ENCODE measurements at regions not wholly inside any gene's neighbourhood (a gene's known extent, or its start where the extent isn't known, plus 50 kb on each side); places are given as distances from the start of the nearest gene placed in this dataset.

GRCh38 chr1:56147459-56147858 is 431.9 kb downstream of the PLPP3 start:
- no TSS peak for BruUV-seq (replicated peaks)
- Histone ChIP-seq H3K9me3 (replicated peaks; ENCODE audit: control insufficient read depth, insufficient read depth, low read length) (no peaks in the 10 kb centered on the region), H3K27ac (ENCODE audit: control insufficient read depth, insufficient read depth) (no peak overlapping the region), H3K4me2 (ENCODE audit: control insufficient read depth, insufficient read depth) (no peak overlapping the region), H4K20me1 (ENCODE audit: control insufficient read depth, insufficient read depth) (no peaks in the 10 kb centered on the region), H3K36me3 (ENCODE audit: control insufficient read depth in 2 of 2, insufficient read depth in 2 of 2, low read length in 1 of 2) (no peaks in the 10 kb centered on the region), H3K27me3 (replicated peaks in 1 of 2; ENCODE audit: control insufficient read depth in 2 of 2, insufficient read depth in 2 of 2, low read length in 1 of 2) (no peaks in the 10 kb centered on the region), H3K9ac (ENCODE audit: control insufficient read depth, insufficient read depth, low read length) (no peak overlapping the region), H3K4me1 (ENCODE audit: control insufficient read depth, insufficient read depth, low read length) (no peaks in the 10 kb centered on the region), H3K4me3 (no peak overlapping the region), H3K79me2 (ENCODE audit: control insufficient read depth, insufficient read depth, low read length) (no peaks in the 10 kb centered on the region), H2AFZ (ENCODE audit: control insufficient read depth, low read depth, low read length) (no peak overlapping the region)
- in situ Hi-C loops (cut with MboI), result no loop called here
- ATAC-seq, result no peak
- DNase-seq (ENCODE audit: low read depth, low spot score), result no peak
- no peak for TF ChIP-seq PAX8 (IDR thresholded peaks at IDR 0.05)
- no peak for TF ChIP-seq ZSCAN29 (IDR thresholded peaks at IDR 0.05)
- TF ChIP-seq RFX5 (IDR thresholded peaks at IDR 0.05; ENCODE audit: low read depth, low read length), result no peak
- TF ChIP-seq RBBP5 (conservative IDR thresholded peaks at IDR 0.05), result no peak
- no peak for TF ChIP-seq TCF12 (IDR thresholded peaks at IDR 0.05; ENCODE audit: low read depth, low read length)
- no peak for TF ChIP-seq MYC (IDR thresholded peaks at IDR 0.05; ENCODE audit: insufficient read depth, insufficient read length, insufficient replicate concordance, low read length, severe bottlenecking)
- no peak for TF ChIP-seq CHD4 (IDR thresholded peaks at IDR 0.05)
- no peak for TF ChIP-seq ZNF592 (IDR thresholded peaks at IDR 0.05)
- TF ChIP-seq FOS (IDR thresholded peaks at IDR 0.05; ENCODE audit: borderline replicate concordance, extremely low read depth, insufficient read length), result no peak
- no peak for TF ChIP-seq TCF3 (IDR thresholded peaks at IDR 0.05; ENCODE audit: borderline replicate concordance, insufficient read depth, low read depth, low read length)
- no peak for FAIRE-seq
- ChIA-PET POLR2A (no interaction called here), SMC1A (ENCODE audit: uncharacterized antibody, unreplicated experiment) (interaction anchor here (1.0 to 7.9 kb wide), 7 partner anchors 12 to 102 kb away, joined by 3 to 79 read pairs (median 6); no protein-coding TSS in a partner anchor), RAD21 (ENCODE audit: unreplicated experiment) (interaction anchor here (0.6 to 1.4 kb wide), 4 partner anchors 10 to 438 kb away, joined by 3 to 5 read pairs (median 3); no protein-coding TSS in a partner anchor), CTCF (interaction anchor here (1.3 to 2.3 kb wide), 3 partner anchors 10 to 429 kb away, joined by 3 to 12 read pairs (median 8); no protein-coding TSS in a partner anchor)
- intact Hi-C loops (cut with micrococcal nuclease; ENCODE audit: unreplicated experiment), result no loop called here
- 44% methylated on average over 1 of the region's 1 CpG for WGBS (ENCODE audit: insufficient coverage, insufficient replicate concordance, low lambda C conversion rate, missing lambda C conversion rate)
